Stomach (tissue), 4 donors: ENCODE measurements at regions not wholly inside any gene's neighbourhood (a gene's known extent, or its start where the extent isn't known, plus 50 kb on each side); places are given as distances from the start of the nearest gene placed in this dataset.

Experiments
- EP300 ChIP-seq: sonication (generic); formaldehyde crosslinking; IDR thresholded peaks from one replicate; pipeline ENCODE4 v1.6.1; 2017; ENCODE audit warnings: antibody characterized with exemption
- POLR2A ChIP-seq, 4 donors: fragments of 450-650 bp; IDR thresholded peaks; one replicate each; pipeline ENCODE4 v1.6.1; 2016; ENCODE audit warnings: antibody characterized with exemption in 4 of 4, control low read depth in 2 of 4, mild to moderate bottlenecking in 1 of 4, moderate library complexity in 1 of 4
- POLR2AphosphoS5 ChIP-seq, 3 donors: sonication (generic); formaldehyde crosslinking; IDR thresholded peaks; one replicate each; pipeline ENCODE4 v1.6.1; 2016; ENCODE audit warnings: antibody characterized with exemption in 3 of 3

- TF ChIP-seq POLR2AphosphoS5 (IDR thresholded peaks at IDR 0.05) (no peak), EP300 (no peak), POLR2A (IDR thresholded peaks at IDR 0.05) (no peak)
Observed at GRCh38 chr12:93140801-93141200, 211.7 kb upstream of the EEA1 start.
